ENCODE measurements at regions not wholly inside any gene's neighbourhood (a gene's known extent, or its start where the extent isn't known, plus 50 kb on each side); places are given as distances from the start of the nearest gene placed in this dataset.

DNA sequence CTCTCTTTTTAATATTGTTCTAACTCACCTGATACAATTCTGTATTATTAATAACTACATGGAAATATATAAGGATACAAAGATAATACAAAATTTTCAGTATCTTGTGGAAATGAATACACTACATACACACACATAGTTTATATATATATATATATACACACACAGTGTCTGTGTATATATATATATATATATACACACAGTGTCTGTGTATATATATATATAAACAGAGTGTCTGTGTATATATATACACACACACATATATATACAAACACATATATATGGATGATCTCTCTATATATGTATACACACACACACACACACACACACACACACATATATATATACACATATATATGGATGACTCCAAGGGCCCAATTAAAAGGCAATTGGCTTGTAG, 749.1 kb downstream of the DACH1 start:
- no peak for FAIRE-seq
- CTCF ChIA-PET = no interaction called here

DNA sequence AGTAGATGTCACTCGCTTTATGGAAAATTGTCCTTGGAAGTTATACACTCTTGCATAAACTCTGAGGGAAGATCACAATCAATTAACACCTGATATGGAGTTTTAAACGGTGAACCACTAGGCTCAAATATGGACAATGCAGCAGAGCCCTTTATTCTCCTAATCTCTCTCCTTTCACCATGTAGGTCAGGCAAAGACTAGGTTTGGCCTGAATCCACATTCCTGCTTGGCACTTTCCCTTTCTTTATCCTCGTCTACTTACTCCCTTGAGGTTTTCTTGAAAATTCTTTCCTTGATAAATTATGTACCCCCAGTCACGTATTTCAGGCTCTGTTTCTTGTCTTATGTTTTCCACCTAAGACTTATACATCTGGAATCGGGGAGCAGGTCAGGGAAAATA, 751.7 kb downstream of the DACH1 start:
- no peak overlapping the region for H3K4me2 ChIP-seq
- no peaks in the 10 kb centered on the region for H3K4me1 ChIP-seq
- no peaks in the 10 kb centered on the region for H3K9me3 ChIP-seq
- no peak overlapping the region for H3K27ac ChIP-seq
- ATAC-seq (no peak), FAIRE-seq (no peak), DNase-seq (ENCODE audit: low read depth in 1 of 2, low spot score in 1 of 2) (no peak)
- WGBS (ENCODE audit: missing lambda C conversion rate) = 16% methylated on average over 5 of the region's 5 CpGs
- ChIA-PET CTCF (no interaction called here), POLR2A (no interaction called here)
- no peak overlapping the region for H3K4me3 ChIP-seq
- TF ChIP-seq RAD21 (conservative IDR thresholded peaks at IDR 0.05 in 1 of 2, IDR thresholded peaks at IDR 0.05 in 1 of 2) = no peak
- TF ChIP-seq FOXS1 (CRISPR knock-in tag; IDR thresholded peaks at IDR 0.05) = no peak
- no peak for TF ChIP-seq ZC3H11A (IDR thresholded peaks at IDR 0.05)
- TF ChIP-seq, protein P1, sequence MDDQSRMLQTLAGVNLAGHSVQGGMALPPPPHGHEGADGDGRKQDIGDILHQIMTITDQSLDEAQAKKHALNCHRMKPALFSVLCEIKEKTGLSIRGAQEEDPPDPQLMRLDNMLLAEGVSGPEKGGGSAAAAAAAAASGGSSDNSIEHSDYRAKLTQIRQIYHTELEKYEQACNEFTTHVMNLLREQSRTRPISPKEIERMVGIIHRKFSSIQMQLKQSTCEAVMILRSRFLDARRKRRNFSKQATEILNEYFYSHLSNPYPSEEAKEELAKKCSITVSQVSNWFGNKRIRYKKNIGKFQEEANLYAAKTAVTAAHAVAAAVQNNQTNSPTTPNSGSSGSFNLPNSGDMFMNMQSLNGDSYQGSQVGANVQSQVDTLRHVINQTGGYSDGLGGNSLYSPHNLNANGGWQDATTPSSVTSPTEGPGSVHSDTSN (IDR thresholded peaks at IDR 0.05) = no peak
- TF ChIP-seq KDM1A (IDR thresholded peaks at IDR 0.05; ENCODE audit: low read depth) = no peak
- TF ChIP-seq NR3C1 (IDR thresholded peaks at IDR 0.05) = no peak
- TF ChIP-seq CBX8 (IDR thresholded peaks at IDR 0.05) = no peak
- no peak for TF ChIP-seq MAZ (IDR thresholded peaks at IDR 0.05; ENCODE audit: borderline replicate concordance, low read depth, low read length)
- TF ChIP-seq MAFK (IDR thresholded peaks at IDR 0.05; ENCODE audit: partially characterized antibody) = no peak
- no peak for TF ChIP-seq KDM5A (IDR thresholded peaks at IDR 0.05)
- TF ChIP-seq, protein P2, sequence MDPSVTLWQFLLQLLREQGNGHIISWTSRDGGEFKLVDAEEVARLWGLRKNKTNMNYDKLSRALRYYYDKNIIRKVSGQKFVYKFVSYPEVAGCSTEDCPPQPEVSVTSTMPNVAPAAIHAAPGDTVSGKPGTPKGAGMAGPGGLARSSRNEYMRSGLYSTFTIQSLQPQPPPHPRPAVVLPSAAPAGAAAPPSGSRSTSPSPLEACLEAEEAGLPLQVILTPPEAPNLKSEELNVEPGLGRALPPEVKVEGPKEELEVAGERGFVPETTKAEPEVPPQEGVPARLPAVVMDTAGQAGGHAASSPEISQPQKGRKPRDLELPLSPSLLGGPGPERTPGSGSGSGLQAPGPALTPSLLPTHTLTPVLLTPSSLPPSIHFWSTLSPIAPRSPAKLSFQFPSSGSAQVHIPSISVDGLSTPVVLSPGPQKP (IDR thresholded peaks at IDR 0.05; ENCODE audit: low read depth, low read length) = no peak
- no peak for TF ChIP-seq JUN (IDR thresholded peaks at IDR 0.05)
- TF ChIP-seq, protein P3, sequence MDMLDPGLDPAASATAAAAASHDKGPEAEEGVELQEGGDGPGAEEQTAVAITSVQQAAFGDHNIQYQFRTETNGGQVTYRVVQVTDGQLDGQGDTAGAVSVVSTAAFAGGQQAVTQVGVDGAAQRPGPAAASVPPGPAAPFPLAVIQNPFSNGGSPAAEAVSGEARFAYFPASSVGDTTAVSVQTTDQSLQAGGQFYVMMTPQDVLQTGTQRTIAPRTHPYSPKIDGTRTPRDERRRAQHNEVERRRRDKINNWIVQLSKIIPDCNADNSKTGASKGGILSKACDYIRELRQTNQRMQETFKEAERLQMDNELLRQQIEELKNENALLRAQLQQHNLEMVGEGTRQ (IDR thresholded peaks at IDR 0.05) = no peak
- TF ChIP-seq, protein P4, sequence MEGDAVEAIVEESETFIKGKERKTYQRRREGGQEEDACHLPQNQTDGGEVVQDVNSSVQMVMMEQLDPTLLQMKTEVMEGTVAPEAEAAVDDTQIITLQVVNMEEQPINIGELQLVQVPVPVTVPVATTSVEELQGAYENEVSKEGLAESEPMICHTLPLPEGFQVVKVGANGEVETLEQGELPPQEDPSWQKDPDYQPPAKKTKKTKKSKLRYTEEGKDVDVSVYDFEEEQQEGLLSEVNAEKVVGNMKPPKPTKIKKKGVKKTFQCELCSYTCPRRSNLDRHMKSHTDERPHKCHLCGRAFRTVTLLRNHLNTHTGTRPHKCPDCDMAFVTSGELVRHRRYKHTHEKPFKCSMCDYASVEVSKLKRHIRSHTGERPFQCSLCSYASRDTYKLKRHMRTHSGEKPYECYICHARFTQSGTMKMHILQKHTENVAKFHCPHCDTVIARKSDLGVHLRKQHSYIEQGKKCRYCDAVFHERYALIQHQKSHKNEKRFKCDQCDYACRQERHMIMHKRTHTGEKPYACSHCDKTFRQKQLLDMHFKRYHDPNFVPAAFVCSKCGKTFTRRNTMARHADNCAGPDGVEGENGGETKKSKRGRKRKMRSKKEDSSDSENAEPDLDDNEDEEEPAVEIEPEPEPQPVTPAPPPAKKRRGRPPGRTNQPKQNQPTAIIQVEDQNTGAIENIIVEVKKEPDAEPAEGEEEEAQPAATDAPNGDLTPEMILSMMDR (IDR thresholded peaks at IDR 0.05) = no peak
- TF ChIP-seq HOXB13 (CRISPR knock-in tag; IDR thresholded peaks at IDR 0.05; ENCODE audit: low read depth) = no peak
- TF ChIP-seq HDAC2 (IDR thresholded peaks at IDR 0.05) = no peak
- no peak for TF ChIP-seq PHF8 (IDR thresholded peaks at IDR 0.05; ENCODE audit: borderline replicate concordance, low read depth)
- no peak for TF ChIP-seq NFE2L2 (conservative IDR thresholded peaks at IDR 0.05; ENCODE audit: low read length)

More for the DNA sequence above, 749.1 kb downstream of the DACH1 start:
- H3K4me1 ChIP-seq = no peaks in the 10 kb centered on the region
- H3K9me3 ChIP-seq = no peaks in the 10 kb centered on the region
- H3K27ac ChIP-seq = no peak overlapping the region
- no peak for DNase-seq (ENCODE audit: low read depth in 1 of 2, low spot score in 1 of 2)
- no peak for ATAC-seq
- TF ChIP-seq HEYL (CRISPR knock-in tag; IDR thresholded peaks at IDR 0.05) (no peak), CEBPB (IDR thresholded peaks at IDR 0.05) (no peak), HOXB13 (CRISPR knock-in tag; IDR thresholded peaks at IDR 0.05; ENCODE audit: low read depth) (no peak), SMC3 (IDR thresholded peaks at IDR 0.05) (no peak), EHF (CRISPR knock-in tag; IDR thresholded peaks at IDR 0.05) (no peak), TP53 (CRISPR knock-in tag; IDR thresholded peaks at IDR 0.05) (no peak), HOXA7 (CRISPR knock-in tag; IDR thresholded peaks at IDR 0.05) (no peak), SREBF2 (IDR thresholded peaks at IDR 0.05) (no peak), EHMT2 (IDR thresholded peaks at IDR 0.05; ENCODE audit: low read depth) (no peak), NR3C1 (IDR thresholded peaks at IDR 0.05) (no peak), HDAC2 (IDR thresholded peaks at IDR 0.05) (no peak)
- TF ChIP-seq, protein P4 (IDR thresholded peaks at IDR 0.05) = no peak
- TF ChIP-seq, protein P3 (IDR thresholded peaks at IDR 0.05) = no peak
- TF ChIP-seq, protein P5, sequence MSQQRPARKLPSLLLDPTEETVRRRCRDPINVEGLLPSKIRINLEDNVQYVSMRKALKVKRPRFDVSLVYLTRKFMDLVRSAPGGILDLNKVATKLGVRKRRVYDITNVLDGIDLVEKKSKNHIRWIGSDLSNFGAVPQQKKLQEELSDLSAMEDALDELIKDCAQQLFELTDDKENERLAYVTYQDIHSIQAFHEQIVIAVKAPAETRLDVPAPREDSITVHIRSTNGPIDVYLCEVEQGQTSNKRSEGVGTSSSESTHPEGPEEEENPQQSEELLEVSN (IDR thresholded peaks at IDR 0.05; ENCODE audit: borderline replicate concordance, low read depth) = no peak
- TF ChIP-seq, protein P6, sequence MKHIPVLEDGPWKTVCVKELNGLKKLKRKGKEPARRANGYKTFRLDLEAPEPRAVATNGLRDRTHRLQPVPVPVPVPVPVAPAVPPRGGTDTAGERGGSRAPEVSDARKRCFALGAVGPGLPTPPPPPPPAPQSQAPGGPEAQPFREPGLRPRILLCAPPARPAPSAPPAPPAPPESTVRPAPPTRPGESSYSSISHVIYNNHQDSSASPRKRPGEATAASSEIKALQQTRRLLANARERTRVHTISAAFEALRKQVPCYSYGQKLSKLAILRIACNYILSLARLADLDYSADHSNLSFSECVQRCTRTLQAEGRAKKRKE (CRISPR knock-in tag; IDR thresholded peaks at IDR 0.05; ENCODE audit: low read depth) = no peak
- TF ChIP-seq, protein P2 (IDR thresholded peaks at IDR 0.05; ENCODE audit: low read depth, low read length) = no peak
- H3K4me3 ChIP-seq = no peak overlapping the region
- H3K4me2 ChIP-seq = no peak overlapping the region
- POLR2A ChIA-PET = no interaction called here
